Retinal pigment epithelial cell (primary cell): ENCODE measurements at regions not wholly inside any gene's neighbourhood (a gene's known extent, or its start where the extent isn't known, plus 50 kb on each side); places are given as distances from the start of the nearest gene placed in this dataset.

Experiments
- DNase-seq: peaks from one replicate; pipeline ENCODE4 v3.0.0-alpha.2; 2010; ENCODE audit warnings: low read depth
- H3K4me3 ChIP-seq: 2 replicates; pipeline ENCODE4 v1.5.1; 2011; ENCODE audit warnings: mild to moderate bottlenecking, low read length, control low read depth, moderate library complexity
- TF ChIP-seq, protein P1 (sequence below): conservative IDR thresholded peaks from 2 replicates; pipeline ENCODE4 v1.5.1; 2011; ENCODE audit warnings: low read depth, low read length, control low read depth, inconsistent platforms

DNA sequence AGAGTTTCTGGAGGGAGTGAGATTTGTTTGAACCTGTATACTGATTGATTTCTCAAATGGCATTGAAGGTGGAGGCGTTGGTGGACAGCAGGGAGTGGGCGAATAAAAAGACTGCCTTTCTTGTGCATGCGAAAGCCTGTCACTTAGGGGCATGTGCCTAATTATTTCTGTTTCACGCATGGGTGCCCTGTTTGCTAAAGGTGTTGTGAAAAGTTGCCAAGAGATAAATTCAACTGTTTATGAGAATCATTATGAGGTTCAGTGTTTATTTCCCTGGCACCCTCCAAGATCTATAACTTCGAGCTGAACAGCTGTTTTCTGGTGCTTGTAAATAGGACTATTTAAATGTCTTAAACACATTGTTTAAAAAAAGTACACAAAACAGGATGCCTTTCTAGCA is 67.4 kb upstream of the DMRTA1 start:
- DNase-seq, result no peak
- H3K4me3 ChIP-seq, result no peak overlapping the region
- TF ChIP-seq, protein P1, sequence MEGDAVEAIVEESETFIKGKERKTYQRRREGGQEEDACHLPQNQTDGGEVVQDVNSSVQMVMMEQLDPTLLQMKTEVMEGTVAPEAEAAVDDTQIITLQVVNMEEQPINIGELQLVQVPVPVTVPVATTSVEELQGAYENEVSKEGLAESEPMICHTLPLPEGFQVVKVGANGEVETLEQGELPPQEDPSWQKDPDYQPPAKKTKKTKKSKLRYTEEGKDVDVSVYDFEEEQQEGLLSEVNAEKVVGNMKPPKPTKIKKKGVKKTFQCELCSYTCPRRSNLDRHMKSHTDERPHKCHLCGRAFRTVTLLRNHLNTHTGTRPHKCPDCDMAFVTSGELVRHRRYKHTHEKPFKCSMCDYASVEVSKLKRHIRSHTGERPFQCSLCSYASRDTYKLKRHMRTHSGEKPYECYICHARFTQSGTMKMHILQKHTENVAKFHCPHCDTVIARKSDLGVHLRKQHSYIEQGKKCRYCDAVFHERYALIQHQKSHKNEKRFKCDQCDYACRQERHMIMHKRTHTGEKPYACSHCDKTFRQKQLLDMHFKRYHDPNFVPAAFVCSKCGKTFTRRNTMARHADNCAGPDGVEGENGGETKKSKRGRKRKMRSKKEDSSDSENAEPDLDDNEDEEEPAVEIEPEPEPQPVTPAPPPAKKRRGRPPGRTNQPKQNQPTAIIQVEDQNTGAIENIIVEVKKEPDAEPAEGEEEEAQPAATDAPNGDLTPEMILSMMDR, result no peak

DNA sequence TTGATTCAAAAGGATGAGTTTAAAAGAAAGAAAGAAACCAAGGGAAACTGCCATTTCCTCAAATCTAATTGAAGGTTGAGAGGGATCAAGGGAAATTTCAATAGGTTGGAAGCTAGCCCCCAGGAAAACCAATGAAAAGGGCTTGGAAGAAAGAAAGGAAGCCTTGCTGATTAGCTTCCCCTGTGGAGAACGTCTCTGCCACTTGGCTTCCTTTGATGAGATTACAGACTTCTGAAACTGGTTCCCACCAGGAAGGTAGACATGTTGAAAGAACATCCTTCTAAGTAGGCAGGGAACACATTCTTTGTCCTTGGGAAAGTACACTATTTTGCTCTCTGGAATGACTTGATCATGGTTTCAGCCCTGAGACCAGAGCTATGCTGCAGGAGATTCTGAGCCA is 65.5 kb upstream of the DMRTA1 start:
- no peak overlapping the region for H3K4me3 ChIP-seq
- no peak for DNase-seq
- TF ChIP-seq, protein P1, result no peak

DNA sequence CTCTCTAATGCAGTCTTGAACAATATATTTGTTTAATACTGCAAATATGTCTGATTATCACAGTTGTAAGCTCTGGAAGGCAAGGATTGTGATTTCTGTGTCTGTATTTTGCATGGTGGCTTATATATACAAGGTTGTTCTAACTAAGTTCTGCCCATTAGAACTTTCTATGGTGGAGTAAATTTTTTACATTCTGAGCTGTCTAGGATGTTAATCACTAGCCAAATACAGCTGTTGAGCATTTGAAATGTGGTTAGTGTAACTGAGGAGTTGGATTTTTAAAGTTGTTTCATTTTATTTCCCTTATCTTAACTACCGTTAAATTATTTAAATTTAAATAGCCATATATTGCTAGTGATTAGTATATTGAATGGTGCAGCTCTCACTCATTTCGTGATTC is 64.3 kb upstream of the DMRTA1 start:
- DNase-seq, result no peak
- TF ChIP-seq, protein P1, result no peak
- H3K4me3 ChIP-seq, result no peak overlapping the region

DNA sequence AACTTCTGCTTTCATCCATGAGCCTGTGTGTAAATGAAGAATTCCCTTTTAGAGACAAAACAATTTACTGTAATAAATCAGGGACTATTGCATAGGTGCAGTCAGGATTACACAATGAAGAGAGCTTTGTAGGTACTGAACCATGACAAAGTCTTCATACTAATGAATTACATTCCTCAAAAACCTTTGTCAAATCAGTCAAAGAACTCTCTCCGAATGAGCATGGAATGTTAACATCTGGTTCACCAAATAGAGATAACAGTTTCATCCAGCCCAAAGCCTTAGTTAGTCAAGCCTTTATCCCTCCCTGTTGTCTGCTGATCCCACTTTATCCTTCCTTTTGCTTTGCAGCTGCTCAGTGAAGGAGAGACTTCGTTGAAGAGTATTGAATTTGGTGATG is 62.9 kb upstream of the DMRTA1 start:
- TF ChIP-seq, protein P1, result no peak
- H3K4me3 ChIP-seq, result no peak overlapping the region
- DNase-seq, result no peak

DNA sequence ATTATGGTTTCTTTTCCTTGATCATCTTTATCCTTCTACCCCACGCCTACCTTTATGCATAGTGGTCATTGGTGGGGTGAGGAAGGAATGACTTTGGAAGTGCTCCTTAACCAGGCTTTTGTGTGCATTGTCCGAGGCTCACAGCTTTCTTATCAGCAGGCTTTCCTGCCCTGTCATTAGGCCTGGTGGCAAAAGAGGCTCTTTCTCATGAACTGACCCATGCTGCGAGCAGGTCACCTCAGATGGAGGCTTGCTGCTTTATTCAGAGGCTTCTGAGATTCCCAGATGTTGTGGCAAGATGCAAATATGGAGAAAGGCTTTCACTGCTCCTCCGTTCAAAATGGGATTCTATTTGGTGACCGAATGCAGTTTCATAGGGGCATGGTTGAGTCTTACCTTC is 57.4 kb upstream of the DMRTA1 start:
- TF ChIP-seq, protein P1, result no peak
- no peak for DNase-seq
- H3K4me3 ChIP-seq, result no peak overlapping the region

DNA sequence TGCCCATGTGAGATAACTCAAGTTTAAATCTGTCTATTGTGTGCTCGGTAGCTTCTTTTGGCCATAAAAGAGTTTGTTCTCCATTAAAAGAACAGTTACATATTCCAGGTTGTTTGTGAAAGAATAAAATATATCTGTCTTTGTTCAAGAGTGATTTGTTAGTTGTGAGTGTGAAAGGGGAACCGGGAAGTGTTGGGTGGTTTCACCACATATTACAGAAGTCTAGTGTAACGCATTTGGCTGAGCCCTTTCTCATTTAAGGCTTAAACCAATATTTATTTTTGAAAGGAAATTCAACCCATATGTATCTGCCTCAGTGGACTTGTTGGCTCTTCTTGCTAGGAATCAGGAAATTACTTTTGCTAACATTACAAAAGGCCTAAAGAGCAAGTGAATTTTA is 54.1 kb upstream of the DMRTA1 start:
- no peak overlapping the region for H3K4me3 ChIP-seq
- no peak for DNase-seq
- TF ChIP-seq, protein P1, result no peak

DNA sequence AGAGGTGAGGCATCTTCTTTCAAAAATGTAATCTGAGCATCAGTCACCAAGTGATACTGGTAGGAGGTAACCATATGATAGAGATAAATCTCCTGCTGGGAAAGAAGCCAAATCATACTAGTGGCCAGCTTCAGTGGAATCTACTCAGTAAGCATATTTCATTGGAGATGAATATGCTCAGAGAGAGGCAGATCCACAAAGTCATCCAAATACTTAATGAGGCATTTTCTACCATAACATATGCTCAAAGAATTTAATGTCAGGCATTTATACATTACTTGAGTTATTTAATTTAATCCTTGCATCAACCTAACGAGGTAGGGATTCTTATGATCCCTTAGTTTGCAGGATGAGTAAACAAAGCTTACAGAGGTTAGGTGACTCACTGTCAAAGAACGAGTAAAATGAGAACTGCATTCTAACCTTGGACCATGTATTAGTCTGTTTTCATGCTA is 50.9 kb upstream of the DMRTA1 start:
- TF ChIP-seq, protein P1, result no peak
- no peak overlapping the region for H3K4me3 ChIP-seq
- peak; percentile 84 for DNase-seq
